22Rv1 (cell line): ENCODE measurements at regions not wholly inside any gene's neighbourhood (a gene's known extent, or its start where the extent isn't known, plus 50 kb on each side); places are given as distances from the start of the nearest gene placed in this dataset.

Source experiments
- CTCF ChIP-seq: fragments of 450-650 bp; IDR thresholded peaks from 2 replicates; pipeline ENCODE4 v1.5.1; 2017; ENCODE audit warnings: mild to moderate bottlenecking
- ZFX ChIP-seq: fragments of 450-650 bp; IDR thresholded peaks from 2 replicates; pipeline ENCODE4 v1.6.1; 2017; ENCODE audit warnings: antibody characterized with exemption, borderline replicate concordance

GRCh38 chr18:77554061-77554460, 304.4 kb downstream of the GALR1 start:
- TF ChIP-seq CTCF, result no peak
- no peak for TF ChIP-seq ZFX
